IMR-90 (cell line): ENCODE measurements at regions not wholly inside any gene's neighbourhood (a gene's known extent, or its start where the extent isn't known, plus 50 kb on each side); places are given as distances from the start of the nearest gene placed in this dataset.
A peak's percentile ranks its signal among the peaks of the same experiment; 100 is the strongest.

Source experiments
- ATAC-seq: fragments of 200-7000 bp; cut with Tn5 transposase; 2 replicates; pipeline ENCODE4 v1.9.1; 2020; ENCODE audit warnings: low read depth, mild to moderate bottlenecking, moderate library complexity
- BruUV-seq: library from RNA; stranded (reverse); fragments of 400-500 nt; replicated peaks from 2 replicates; lab custom pipeline; 2021; lab: Mats Ljungman, UMichigan
- CTCF ChIA-PET: fragments of 300-600 bp; formaldehyde crosslinking; extraction: SDS; loops from one replicate; lab custom pipeline; 2021; ENCODE audit warnings: antibody characterized with exemption; lab: Yijun Ruan, JAX
- POLR2A ChIA-PET: fragments of 300-600 bp; sonication (Branson Sonifier 250); formaldehyde crosslinking; loops from one replicate; lab custom pipeline; 2022; ENCODE audit warnings: antibody characterized with exemption; ENCODE audit not compliant: unreplicated experiment; lab: Charles Lee
- DNase-seq: peaks from one replicate; pipeline ENCODE4 v3.0.0; 2013
- H2AFZ ChIP-seq: replicated peaks from 2 replicates; pipeline ENCODE3; 2013; ENCODE audit warnings: low read length, mild to moderate bottlenecking; ENCODE audit not compliant: poor library complexity
- H2AK5ac ChIP-seq: 2 replicates; pipeline ENCODE4 v1.6.1; 2013; ENCODE audit warnings: low read depth, low read length, inconsistent platforms
- H2AK9ac ChIP-seq: replicated peaks from 2 replicates; pipeline ENCODE3; 2013; ENCODE audit warnings: mild to moderate bottlenecking, low read depth, low read length, moderate library complexity; ENCODE audit not compliant: poor library complexity
- H2BK120ac ChIP-seq: 2 replicates; pipeline ENCODE4 v1.6.1; 2013; ENCODE audit warnings: low read depth, low read length, inconsistent platforms
- H2BK15ac ChIP-seq: 3 replicates; pipeline ENCODE4 v1.6.1; 2013; ENCODE audit warnings: low read depth, low read length, inconsistent platforms
- H2BK20ac ChIP-seq: 2 replicates; pipeline ENCODE4 v1.6.1; 2013; ENCODE audit warnings: low read depth, mild to moderate bottlenecking, inconsistent platforms, low read length, moderate library complexity
- H2BK5ac ChIP-seq: 2 replicates; pipeline ENCODE4 v1.6.1; 2013; ENCODE audit warnings: mild to moderate bottlenecking, low read depth, low read length, inconsistent platforms; ENCODE audit not compliant: poor library complexity, severe bottlenecking
- H3K14ac ChIP-seq: replicated peaks from 2 replicates; pipeline ENCODE4 v1.6.1; 2013; ENCODE audit warnings: low read depth, low read length, inconsistent platforms
- H3K18ac ChIP-seq: 2 replicates; pipeline ENCODE4 v1.6.1; 2013; ENCODE audit warnings: low read depth, low read length, control low read depth
- H3K23ac ChIP-seq: 2 replicates; pipeline ENCODE4 v1.6.1; 2013; ENCODE audit warnings: low read depth, low read length, inconsistent platforms
- H3K27ac ChIP-seq: 2 replicates; pipeline ENCODE4 v1.5.1; 2013; ENCODE audit warnings: mild to moderate bottlenecking, control low read depth, low read length; ENCODE audit not compliant: insufficient read depth
- H3K27me3 ChIP-seq: 2 replicates; pipeline ENCODE4 v1.6.1; 2013; ENCODE audit warnings: low read length; ENCODE audit not compliant: control insufficient read depth, insufficient read depth
- H3K36me3 ChIP-seq: 2 replicates; pipeline ENCODE4 v1.6.1; 2013; ENCODE audit warnings: low read length, mixed read lengths; ENCODE audit not compliant: control insufficient read depth, insufficient read depth
- H3K4ac ChIP-seq: 2 replicates; pipeline ENCODE4 v1.6.1; 2013; ENCODE audit warnings: low read depth, low read length, inconsistent platforms
- H3K4me1 ChIP-seq: 2 replicates; pipeline ENCODE4 v1.6.1; 2013; ENCODE audit warnings: low read length, mixed read lengths; ENCODE audit not compliant: control insufficient read depth, insufficient read depth
- H3K4me2 ChIP-seq: 2 replicates; pipeline ENCODE4 v1.6.1; 2013; ENCODE audit warnings: low read depth, mild to moderate bottlenecking, control low read depth, low read length, moderate library complexity
- H3K4me3 ChIP-seq: 2 replicates; pipeline ENCODE4 v1.5.1; 2013; ENCODE audit warnings: low read depth, mild to moderate bottlenecking, control low read depth, low read length, moderate library complexity; ENCODE audit not compliant: insufficient read depth
- H3K56ac ChIP-seq: 2 replicates; pipeline ENCODE4 v1.6.1; 2013; ENCODE audit warnings: low read length, inconsistent platforms; ENCODE audit not compliant: insufficient read depth; ENCODE audit errors: extremely low read depth
- H3K79me1 ChIP-seq, 2 experiments: 2 replicates each; pipeline ENCODE4 v1.6.1; 2013; ENCODE audit warnings: low read length in 2 of 2, inconsistent platforms in 1 of 2, low read depth in 1 of 2
- H3K9ac ChIP-seq: 2 replicates; pipeline ENCODE4 v1.6.1; 2013; ENCODE audit warnings: low read depth, low read length, control low read depth
- H3K9me1 ChIP-seq: 2 replicates; pipeline ENCODE4 v1.6.1; 2013; ENCODE audit warnings: low read length, inconsistent platforms; ENCODE audit not compliant: insufficient read depth
- H3K9me3 ChIP-seq: 2 replicates; pipeline ENCODE4 v1.6.1; 2013; ENCODE audit warnings: low read length; ENCODE audit not compliant: control insufficient read depth, insufficient read depth
- H4K20me1 ChIP-seq: 2 replicates; pipeline ENCODE4 v1.6.1; 2013; ENCODE audit warnings: low read length, inconsistent platforms; ENCODE audit not compliant: insufficient read depth
- H4K5ac ChIP-seq: 2 replicates; pipeline ENCODE4 v1.6.1; 2013; ENCODE audit warnings: mild to moderate bottlenecking, low read depth, low read length, control low read depth
- H4K8ac ChIP-seq, 2 experiments: 2 replicates each; pipeline ENCODE4 v1.6.1; 2013; ENCODE audit warnings: low read depth in 2 of 2, low read length in 2 of 2, control low read depth in 1 of 2, inconsistent platforms in 1 of 2
- H4K91ac ChIP-seq: 2 replicates; pipeline ENCODE4 v1.6.1; 2013; ENCODE audit warnings: low read depth, low read length, inconsistent platforms; ENCODE audit not compliant: insufficient read depth
- BHLHE40 ChIP-seq: fragments of 150-350 bp; IDR thresholded peaks from 2 replicates; pipeline ENCODE4 v1.6.1; 2016; ENCODE audit warnings: mild to moderate bottlenecking, low read depth, low read length
- CEBPB ChIP-seq: IDR thresholded peaks from 2 replicates; pipeline ENCODE4 v1.6.1; 2012; ENCODE audit warnings: low read depth, low read length, improper control_type of control experiment
- CHD1 ChIP-seq: IDR thresholded peaks from 2 replicates; pipeline ENCODE4 v1.6.1; 2012; ENCODE audit warnings: low read depth, low read length, improper control_type of control experiment
- ELK1 ChIP-seq: fragments of 150-350 bp; IDR thresholded peaks from 2 replicates; pipeline ENCODE4 v1.6.1; 2016; ENCODE audit warnings: low read depth, mild to moderate bottlenecking, low read length, moderate library complexity, borderline replicate concordance
- FOS ChIP-seq: fragments of 150-350 bp; IDR thresholded peaks from 2 replicates; pipeline ENCODE4 v1.6.1; 2016; ENCODE audit warnings: low read depth, low read length
- MAFK ChIP-seq: IDR thresholded peaks from 2 replicates; pipeline ENCODE4 v1.6.1; 2012; ENCODE audit warnings: low read depth, low read length, improper control_type of control experiment
- MAZ ChIP-seq: IDR thresholded peaks from 2 replicates; pipeline ENCODE4 v1.6.1; 2012; ENCODE audit warnings: low read depth, mild to moderate bottlenecking, low read length, improper control_type of control experiment, moderate library complexity, borderline replicate concordance
- MXI1 ChIP-seq: IDR thresholded peaks from 2 replicates; pipeline ENCODE4 v1.6.1; 2012; ENCODE audit warnings: low read depth, mild to moderate bottlenecking, low read length, moderate library complexity, borderline replicate concordance
- NFE2L2 ChIP-seq: fragments of 150-350 bp; IDR thresholded peaks from 2 replicates; pipeline ENCODE4 v1.6.1; 2016; ENCODE audit warnings: low read depth, mild to moderate bottlenecking, low read length
- POLR2A ChIP-seq: IDR thresholded peaks from 2 replicates; pipeline ENCODE4 v1.6.1; 2012; ENCODE audit warnings: mild to moderate bottlenecking, low read depth, low read length
- RAD21 ChIP-seq: IDR thresholded peaks from 2 replicates; pipeline ENCODE4 v1.6.1; 2012; ENCODE audit warnings: low read length, improper control_type of control experiment
- RCOR1 ChIP-seq: IDR thresholded peaks from 2 replicates; pipeline ENCODE4 v1.6.1; 2012; ENCODE audit warnings: mild to moderate bottlenecking, low read length, improper control_type of control experiment; ENCODE audit not compliant: insufficient replicate concordance
- RFX5 ChIP-seq: IDR thresholded peaks from 2 replicates; pipeline ENCODE4 v1.8.0; 2012; ENCODE audit warnings: low read depth, mild to moderate bottlenecking, low read length, moderate library complexity
- SMC3 ChIP-seq: fragments of 150-350 bp; IDR thresholded peaks from 2 replicates; pipeline ENCODE4 v1.6.1; 2016; ENCODE audit warnings: low read depth, mild to moderate bottlenecking, antibody characterized with exemption, low read length, moderate library complexity
- USF2 ChIP-seq: fragments of 150-350 bp; IDR thresholded peaks from 2 replicates; pipeline ENCODE4 v1.6.1; 2017; ENCODE audit warnings: mild to moderate bottlenecking, antibody characterized with exemption, low read length, low read depth
- WGBS, 2 experiments: methylation state at CpG; one replicate each; pipeline versions ENCODE4 v1.1.5 to v1.1.7; 2013; ENCODE audit warnings: missing lambda C conversion rate in 2 of 2; ENCODE audit not compliant: insufficient read length in 1 of 2; ENCODE audit errors: extremely low coverage in 2 of 2; 5-methylcytosine and 5-hydroxymethylcytosine counted together
- dilution Hi-C: fragments of 300-500 bp; cut with HindIII; formaldehyde crosslinking; loops from one replicate; pipeline ENCODE4 v1.14.3; 2018; ENCODE audit warnings: low sequenced_read_pairs; ENCODE audit not compliant: unreplicated experiment
- in situ Hi-C: fragments of 300-500 bp; cut with MboI; formaldehyde crosslinking; loops from 3 replicates; pipeline ENCODE4 v1.14.3; 2019; ENCODE audit warnings: low sequenced_read_pairs, inconsistent platforms, mixed read lengths
- intact Hi-C: fragments of 100-400 bp; cut with micrococcal nuclease; formaldehyde crosslinking; loops from 2 replicates; pipeline ENCODE4 v1.10.0; 2022
- TF ChIP-seq, protein P1 (sequence below): conservative IDR thresholded peaks from 2 replicates; pipeline ENCODE4 v1.5.1; 2012; ENCODE audit warnings: mild to moderate bottlenecking, low read depth, low read length, improper control_type of control experiment

DNA sequence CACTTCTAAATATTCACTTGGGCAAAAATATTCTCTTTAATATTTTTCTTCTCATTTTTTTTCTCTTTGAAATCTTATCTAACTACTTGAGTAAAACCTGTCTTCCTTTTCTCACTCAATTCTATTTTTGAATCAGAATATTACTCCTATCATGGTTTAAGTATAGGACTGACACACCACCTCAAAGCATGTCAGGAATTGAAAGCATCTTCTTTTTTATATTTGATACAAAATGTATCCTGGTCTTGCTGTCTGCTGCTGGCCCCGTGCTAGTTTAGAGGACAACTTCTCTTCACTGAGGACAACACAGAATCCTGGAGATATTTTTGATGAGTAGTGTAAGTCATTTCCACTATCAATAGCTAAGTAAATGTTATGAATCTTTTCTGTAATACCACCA, 383.6 kb downstream of the GADD45G start:
- POLR2A ChIA-PET: no interaction called here
- Histone ChIP-seq H2BK15ac (no peak overlapping the region), H4K8ac (no peak overlapping the region), H4K5ac (no peak overlapping the region), H3K4me2 (no peak overlapping the region), H3K18ac (no peak overlapping the region), H3K14ac (no peak overlapping the region), H4K91ac (no peak overlapping the region), H3K23ac (no peak overlapping the region), H2AFZ (no peak overlapping the region), H2AK9ac (no peak overlapping the region), H3K4me1 (no peaks in the 10 kb centered on the region), H3K9me3 (no peaks in the 10 kb centered on the region), H3K56ac (no peak overlapping the region), H2AK5ac (no peak overlapping the region), H4K20me1 (no peaks in the 10 kb centered on the region), H3K27ac (no peak overlapping the region), H3K27me3 (no peaks in the 10 kb centered on the region; the same call in 1 of the 2 replicates), H3K36me3 (no peaks in the 10 kb centered on the region), H3K79me1 (no peaks in the 10 kb centered on the region), H3K4me3 (no peak overlapping the region), H3K4ac (no peak overlapping the region), H3K9ac (no peak overlapping the region), H2BK120ac (no peak overlapping the region), H3K9me1 (no peaks in the 10 kb centered on the region), H2BK20ac (no peak overlapping the region), H2BK5ac (no peak overlapping the region)
- DNase-seq (peak; percentile 4), ATAC-seq (no peak)
- intact Hi-C loops: no loop called here
- dilution Hi-C loops: no loop called here
- TF ChIP-seq CEBPB (no peak), NFE2L2 (no peak), RAD21 (no peak), FOS (no peak), RFX5 (no peak), MAZ (no peak), SMC3 (no peak), CHD1 (no peak), POLR2A (no peak), MAFK (no peak), BHLHE40 (no peak), RCOR1 (no peak), ELK1 (no peak), USF2 (no peak), MXI1 (no peak)
- TF ChIP-seq, protein P1, sequence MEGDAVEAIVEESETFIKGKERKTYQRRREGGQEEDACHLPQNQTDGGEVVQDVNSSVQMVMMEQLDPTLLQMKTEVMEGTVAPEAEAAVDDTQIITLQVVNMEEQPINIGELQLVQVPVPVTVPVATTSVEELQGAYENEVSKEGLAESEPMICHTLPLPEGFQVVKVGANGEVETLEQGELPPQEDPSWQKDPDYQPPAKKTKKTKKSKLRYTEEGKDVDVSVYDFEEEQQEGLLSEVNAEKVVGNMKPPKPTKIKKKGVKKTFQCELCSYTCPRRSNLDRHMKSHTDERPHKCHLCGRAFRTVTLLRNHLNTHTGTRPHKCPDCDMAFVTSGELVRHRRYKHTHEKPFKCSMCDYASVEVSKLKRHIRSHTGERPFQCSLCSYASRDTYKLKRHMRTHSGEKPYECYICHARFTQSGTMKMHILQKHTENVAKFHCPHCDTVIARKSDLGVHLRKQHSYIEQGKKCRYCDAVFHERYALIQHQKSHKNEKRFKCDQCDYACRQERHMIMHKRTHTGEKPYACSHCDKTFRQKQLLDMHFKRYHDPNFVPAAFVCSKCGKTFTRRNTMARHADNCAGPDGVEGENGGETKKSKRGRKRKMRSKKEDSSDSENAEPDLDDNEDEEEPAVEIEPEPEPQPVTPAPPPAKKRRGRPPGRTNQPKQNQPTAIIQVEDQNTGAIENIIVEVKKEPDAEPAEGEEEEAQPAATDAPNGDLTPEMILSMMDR: no peak
- CTCF ChIA-PET: no interaction called here
- WGBS, 2 experiments: no CpG with 5 or more reads among the region's 1 CpG
- in situ Hi-C loops: no loop called here
- no TSS peak for BruUV-seq
